Midbrain (tissue), 1 donor: ENCODE measurements at regions not wholly inside any gene's neighbourhood (a gene's known extent, or its start where the extent isn't known, plus 50 kb on each side); places are given as distances from the start of the nearest gene placed in this dataset.
A peak's percentile ranks its signal among the peaks of the same experiment; 100 is the strongest.
"Not testable (repeated sequence)": the region's sequence is repeated elsewhere in the genome, so short reads cannot be mapped to it uniquely, and the experiment has no call there.

Experiments
- DNase-seq: peaks from one replicate; lab custom pipeline; 2025; lab: John Stamatoyannopoulos, UW

GRCh38 chrX:138018145-138018799 is 452.3 kb downstream of the ZIC3 start:
- peak; percentile 0 for DNase-seq

GRCh38 chrX:138020941-138021340 is 455.0 kb downstream of the ZIC3 start:
- DNase-seq, result no peak

- no peak for DNase-seq
Observed at GRCh38 chrX:138026211-138026610, 460.3 kb downstream of the ZIC3 start.

GRCh38 chrX:138031715-138032114 is 465.8 kb downstream of the ZIC3 start:
- no peak for DNase-seq

- DNase-seq, result no peak
Observed at GRCh38 chrX:138034136-138034535, 468.2 kb downstream of the ZIC3 start.

GRCh38 chrX:138037548-138037947 is 471.6 kb downstream of the ZIC3 start:
- DNase-seq, result no peak

GRCh38 chrX:138057883-138058282 is 492.0 kb downstream of the ZIC3 start:
- no peak for DNase-seq

- DNase-seq, result no peak
Observed at GRCh38 chrX:138058931-138059330, 493.0 kb downstream of the ZIC3 start.

GRCh38 chrX:138067415-138067814 is 501.5 kb downstream of the ZIC3 start:
- no peak for DNase-seq

GRCh38 chrX:138073626-138074025 is 507.7 kb downstream of the ZIC3 start:
- no peak for DNase-seq

- no peak for DNase-seq
Observed at GRCh38 chrX:138082251-138082650, 516.3 kb downstream of the ZIC3 start.

GRCh38 chrX:138082896-138083295 is 517.0 kb downstream of the ZIC3 start:
- no peak for DNase-seq

- not testable (repeated sequence) for DNase-seq
Observed at GRCh38 chrX:138110910-138111309, 545.0 kb downstream of the ZIC3 start.

GRCh38 chrX:138127314-138127713 is 561.4 kb downstream of the ZIC3 start:
- DNase-seq, result no peak

- no peak for DNase-seq
Observed at GRCh38 chrX:138128027-138128671, 562.2 kb downstream of the ZIC3 start.

- DNase-seq, result no peak
Observed at GRCh38 chrX:138150709-138151108, 560.8 kb downstream of the FGF13 start.

GRCh38 chrX:138157850-138158249 is 553.7 kb downstream of the FGF13 start:
- no peak for DNase-seq

- peak; percentile 0 for DNase-seq
Observed at GRCh38 chrX:138191998-138192397, 519.5 kb downstream of the FGF13 start.

GRCh38 chrX:138229718-138230117 is 481.8 kb downstream of the FGF13 start:
- DNase-seq, result no peak

GRCh38 chrX:138240266-138240665 is 471.3 kb downstream of the FGF13 start:
- no peak for DNase-seq

GRCh38 chrX:138254001-138254400 is 457.5 kb downstream of the FGF13 start:
- DNase-seq, result no peak

GRCh38 chrX:138255373-138255772 is 456.1 kb downstream of the FGF13 start:
- DNase-seq, result no peak

- not testable (repeated sequence) for DNase-seq
Observed at GRCh38 chrX:138264095-138264494, 447.4 kb downstream of the FGF13 start.

GRCh38 chrX:138270931-138271330 is 440.6 kb downstream of the FGF13 start:
- DNase-seq, result no peak
